ENCODE measurements at regions not wholly inside any gene's neighbourhood (a gene's known extent, or its start where the extent isn't known, plus 50 kb on each side); places are given as distances from the start of the nearest gene placed in this dataset.
"Not testable (repeated sequence)": the region's sequence is repeated elsewhere in the genome, so short reads cannot be mapped to it uniquely, and the experiment has no call there.

DNA sequence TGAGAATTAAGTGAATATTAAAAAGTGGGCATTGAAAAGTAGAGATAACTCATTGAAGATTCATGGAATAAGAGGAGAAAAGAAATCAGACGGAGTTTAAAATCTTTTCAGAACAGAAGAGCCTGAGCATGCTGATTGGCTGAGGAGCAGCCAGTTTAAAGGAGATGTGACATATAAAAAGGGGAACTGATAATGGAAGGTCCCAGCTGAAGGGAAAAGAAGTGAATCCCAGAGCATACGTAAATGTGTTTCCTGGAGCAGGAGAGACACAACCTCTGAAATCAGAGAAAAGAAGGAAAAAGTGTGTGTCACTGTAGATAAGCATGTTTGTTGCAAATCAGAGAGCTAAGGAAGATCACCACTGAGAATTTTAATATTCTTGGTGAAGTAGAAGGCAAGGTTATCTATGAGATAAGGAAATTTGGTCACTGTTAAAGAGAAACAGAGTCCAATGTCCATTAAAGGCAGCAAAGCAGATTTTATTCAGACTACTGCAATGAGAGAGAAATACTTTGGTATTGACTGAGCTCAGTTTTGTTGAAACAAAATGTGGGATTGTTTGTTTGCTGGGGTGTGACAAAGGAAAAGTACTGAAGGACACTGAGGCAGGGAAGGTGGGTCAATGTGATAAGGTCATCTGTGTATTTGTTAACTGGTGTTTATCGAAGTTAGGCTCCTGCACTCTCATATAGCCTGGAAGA, 84.6 kb upstream of the WDR72 start:
- no peak for DNase-seq

DNA sequence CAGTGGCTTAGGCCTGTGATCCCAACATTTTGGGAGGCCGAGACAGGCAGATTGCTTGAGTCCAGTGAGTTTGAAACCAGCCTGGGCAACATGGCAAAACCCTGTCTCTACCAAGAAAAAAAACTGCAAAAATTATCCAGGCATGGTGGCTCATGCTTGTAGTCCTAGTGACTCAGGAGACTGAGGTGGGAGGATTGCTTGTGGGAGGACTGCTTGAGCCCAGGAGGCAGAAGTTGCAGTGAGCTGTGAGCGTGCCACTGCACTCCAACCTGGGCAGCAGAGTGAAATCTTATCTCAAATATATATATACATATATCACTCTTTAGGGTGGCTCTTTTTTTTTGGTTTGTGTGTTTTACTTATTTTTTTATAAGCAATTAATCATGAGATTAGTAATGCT, 83.7 kb upstream of the WDR72 start:
- DNase-seq = no peak

DNA sequence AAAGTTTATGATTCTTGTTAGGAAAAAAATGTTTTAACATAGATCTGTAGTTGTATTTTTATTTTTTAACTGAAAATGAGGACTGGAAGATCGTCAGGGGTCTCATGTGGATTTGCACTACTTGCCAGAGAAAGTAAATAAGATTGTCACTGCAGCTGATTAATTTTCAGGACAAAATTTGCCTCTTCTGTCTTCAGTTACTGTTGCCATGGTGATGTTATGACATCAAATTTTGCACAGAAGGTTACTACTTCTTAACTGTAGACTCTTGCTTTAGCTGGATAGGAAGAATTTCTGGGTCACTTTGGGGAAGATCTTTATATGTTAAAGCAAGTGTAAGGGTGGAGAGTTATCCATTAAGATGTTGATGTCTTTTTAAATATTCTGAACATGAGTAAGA, 82.2 kb upstream of the WDR72 start:
- no peak for DNase-seq

DNA sequence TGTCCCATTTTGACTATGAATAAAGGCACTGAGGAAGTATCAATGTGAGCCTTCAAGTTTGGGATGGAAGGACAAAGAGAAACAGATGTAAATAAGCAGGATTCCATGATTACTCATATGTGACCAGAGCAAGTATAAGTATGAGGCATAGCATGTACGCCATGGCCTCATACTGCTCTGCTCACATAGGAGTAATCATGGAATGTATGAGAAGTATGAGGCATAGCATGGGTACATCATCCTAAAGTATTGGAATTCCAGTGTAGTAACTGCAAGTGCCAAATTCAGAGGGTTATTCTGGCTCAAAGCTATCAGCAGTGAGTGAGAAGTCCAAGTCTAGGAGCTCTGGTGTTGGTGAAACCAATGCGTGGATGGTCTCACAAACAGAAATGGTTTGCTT, 81.2 kb upstream of the WDR72 start:
- DNase-seq = no peak

DNA sequence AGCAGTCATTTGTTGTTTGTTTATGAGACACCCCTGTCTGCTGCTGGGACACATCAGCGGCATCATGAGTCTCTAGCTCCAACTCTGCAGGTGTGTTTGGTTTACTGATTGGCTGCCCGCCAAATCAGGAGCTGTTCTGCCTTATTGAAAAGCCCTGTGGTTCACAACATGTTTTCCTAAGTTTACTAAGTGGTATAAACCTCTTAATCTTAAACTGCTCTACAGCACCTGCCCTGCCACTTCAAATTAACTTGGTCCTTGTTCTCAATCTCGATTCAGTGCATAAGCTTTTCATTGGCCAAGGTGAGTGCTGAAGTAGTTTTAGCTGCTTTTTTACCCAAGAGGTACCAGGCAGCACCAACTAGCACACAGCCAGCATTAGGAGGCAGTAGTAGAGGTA, 77.8 kb upstream of the WDR72 start:
- no peak for DNase-seq

DNA sequence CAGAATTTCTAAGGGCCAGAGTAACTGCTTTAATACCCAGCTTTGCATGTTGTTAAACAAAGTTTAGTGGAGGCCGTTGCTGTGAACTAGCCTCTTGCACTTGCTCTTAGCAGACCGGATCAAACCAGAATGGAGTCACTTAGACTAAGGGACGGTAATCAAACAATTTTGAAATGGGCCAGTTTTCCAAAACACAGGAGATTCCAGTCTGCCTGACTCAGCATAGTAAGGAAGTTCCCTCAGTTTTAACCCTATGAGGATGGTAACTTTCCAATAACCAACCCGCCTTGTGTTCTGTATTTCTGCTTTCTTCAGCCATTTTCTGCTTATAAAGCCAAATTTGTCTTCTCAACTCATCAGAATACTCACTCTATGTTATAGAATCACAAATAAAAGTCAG, 77.2 kb upstream of the WDR72 start:
- DNase-seq = no peak

DNA sequence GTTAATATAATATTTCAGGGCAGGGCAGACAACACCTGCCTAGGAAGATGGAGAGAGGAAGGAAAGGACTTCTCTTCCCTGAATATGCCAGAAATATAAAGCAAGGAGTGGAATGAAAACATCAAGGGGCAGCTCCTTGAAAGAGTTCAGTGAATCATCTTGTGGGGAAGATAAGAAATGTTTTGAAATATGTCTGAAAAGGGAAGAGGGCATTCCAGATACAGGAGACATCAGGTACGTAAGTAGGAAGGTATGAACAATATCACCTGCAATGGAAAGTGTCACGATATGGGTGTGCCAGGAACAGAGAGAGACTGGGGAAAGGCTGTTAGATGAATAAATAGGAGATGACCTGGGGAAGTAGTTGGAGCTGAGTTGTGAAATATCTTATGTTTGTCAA, 75.8 kb upstream of the WDR72 start:
- no peak for DNase-seq

DNA sequence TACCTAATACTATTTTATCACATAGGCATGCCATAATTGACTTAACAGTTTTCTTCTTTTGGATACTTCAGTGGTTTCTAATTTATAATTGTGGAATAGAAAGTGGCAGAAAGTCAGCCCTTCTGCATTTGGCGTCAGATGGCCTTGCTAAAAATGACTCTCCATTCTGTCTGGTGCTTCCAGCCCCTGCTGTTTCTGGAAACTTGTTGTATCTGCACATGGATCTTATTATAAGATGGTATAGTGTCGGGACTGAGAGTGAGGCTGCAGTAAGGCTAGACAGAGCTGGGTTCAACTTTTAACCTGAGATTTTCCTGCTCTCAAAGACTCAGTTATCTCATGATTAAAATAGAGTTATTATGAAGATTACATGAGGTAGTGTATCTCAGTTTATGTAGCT, 74.8 kb upstream of the WDR72 start:
- no peak for DNase-seq

DNA sequence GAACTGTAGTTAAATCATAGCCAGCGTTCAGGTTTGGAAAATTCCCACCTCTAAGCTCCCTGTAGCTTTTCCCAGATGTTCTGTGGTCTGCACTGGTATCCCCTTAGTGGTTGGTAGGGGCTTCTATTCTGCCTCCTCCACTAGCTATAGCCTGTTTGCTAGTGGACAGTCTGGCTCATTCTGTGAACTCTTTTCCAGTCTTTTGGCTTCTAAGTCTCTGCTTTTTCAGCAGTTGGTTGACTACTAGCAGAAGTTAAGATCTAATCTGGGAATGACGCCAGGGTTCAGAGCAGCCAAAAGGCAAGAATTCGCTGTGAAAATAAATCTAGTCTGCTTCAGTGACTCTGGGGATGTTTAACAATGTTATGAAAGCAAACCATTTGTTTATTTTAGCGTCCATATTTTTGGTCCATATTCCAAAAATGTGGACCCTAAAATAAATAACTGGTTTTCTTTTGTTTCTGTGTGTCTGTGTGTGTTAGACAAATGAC, 73.7 kb upstream of the WDR72 start:
- peak; percentile 74 for DNase-seq

DNA sequence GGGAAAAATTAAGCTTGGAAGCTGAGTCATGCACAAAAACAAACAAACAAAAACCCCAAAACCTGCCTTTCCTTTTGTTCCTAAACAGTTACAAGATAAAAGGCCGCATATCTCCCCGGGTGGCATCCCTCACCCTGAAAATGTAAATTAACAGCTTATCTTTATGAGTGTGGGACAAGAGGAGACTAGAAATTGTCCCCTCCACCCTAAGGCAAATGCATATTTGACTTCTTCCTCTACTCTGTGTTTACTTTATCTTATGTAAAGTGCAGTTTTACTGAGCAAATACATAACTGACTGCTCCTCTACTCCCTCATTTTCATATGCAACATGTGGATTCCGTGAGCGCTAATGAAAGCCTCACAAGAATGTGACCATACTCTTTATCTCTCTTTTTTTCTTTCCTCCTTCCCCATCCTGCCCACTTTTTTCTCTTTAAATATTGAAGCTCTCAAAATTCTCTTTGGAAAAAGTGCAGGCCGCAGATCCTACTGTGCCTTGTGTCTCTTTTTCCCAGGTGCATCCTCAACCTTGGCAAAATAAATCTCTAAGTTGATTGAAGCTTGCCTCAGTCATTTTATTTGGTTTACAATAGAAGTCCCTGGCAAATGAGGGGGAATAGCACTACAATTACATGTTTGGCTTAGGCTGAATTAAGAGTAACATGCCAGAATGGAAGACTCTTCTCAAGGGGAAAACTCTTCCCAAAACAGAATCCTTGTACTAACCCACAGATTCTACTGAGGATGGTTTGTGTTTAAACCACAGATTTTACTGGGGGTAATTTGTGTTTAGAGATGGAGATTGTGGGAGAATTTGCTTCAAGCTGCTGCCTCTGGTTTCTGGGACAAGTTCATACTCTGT, 72.7 kb upstream of the WDR72 start:
- no peak for DNase-seq

DNA sequence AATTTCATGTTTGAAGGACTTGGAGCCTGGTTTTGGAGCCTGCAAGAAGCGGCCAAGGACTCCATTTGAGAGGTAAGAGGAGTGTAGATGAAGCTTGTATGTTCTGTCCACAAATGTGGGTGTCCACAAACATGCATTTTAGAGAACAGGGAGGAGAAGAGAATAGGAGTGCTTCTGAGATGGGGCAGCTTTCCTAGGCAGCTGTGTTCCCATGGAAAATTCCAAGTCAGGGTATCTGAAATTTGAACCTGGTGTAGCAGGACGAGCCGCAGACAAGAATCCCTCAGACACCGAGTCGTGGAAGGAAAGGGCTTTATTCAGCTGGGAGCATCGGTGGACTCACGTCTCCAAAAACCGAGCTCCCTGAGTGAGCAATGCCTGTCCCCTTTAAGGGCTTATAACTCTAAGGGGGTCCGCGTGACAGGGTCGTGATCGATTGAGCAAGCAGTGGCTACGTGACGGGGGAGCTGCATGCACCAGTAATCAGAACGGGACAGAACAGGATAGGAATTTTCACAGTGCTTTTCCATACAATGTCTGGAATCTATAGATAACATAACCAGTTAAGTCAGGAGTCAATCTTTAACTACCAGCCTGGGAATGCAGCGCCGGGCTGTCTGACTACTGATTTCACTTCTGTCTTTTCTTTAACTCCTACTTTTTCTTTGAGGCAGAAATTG, 71.4 kb upstream of the WDR72 start:
- no peak for DNase-seq

DNA sequence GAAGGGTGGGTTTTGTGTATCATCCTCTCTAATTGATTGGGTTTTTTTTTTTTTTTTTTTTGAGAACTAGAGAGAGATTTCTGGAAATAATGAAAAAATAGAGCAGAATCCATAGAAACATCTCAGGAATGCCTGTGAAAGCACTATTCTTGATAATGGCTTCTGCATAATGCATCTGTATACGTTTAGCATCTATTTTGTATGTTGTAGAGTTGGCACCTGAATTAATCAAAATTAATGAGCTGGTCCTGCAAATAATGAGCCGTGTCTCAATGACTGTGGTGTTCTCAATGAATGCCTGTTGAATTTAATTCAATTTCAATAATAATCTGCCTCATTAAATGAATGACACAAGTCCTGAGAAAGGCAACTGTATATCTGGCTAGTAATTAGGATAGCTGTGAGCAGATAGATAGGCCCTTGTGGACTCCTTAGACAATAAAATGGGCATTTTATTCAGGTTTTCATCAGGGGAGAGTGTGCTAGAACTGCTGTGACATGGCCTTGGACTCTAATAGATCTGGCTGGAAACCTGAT, 70.5 kb upstream of the WDR72 start:
- no peak for DNase-seq

DNA sequence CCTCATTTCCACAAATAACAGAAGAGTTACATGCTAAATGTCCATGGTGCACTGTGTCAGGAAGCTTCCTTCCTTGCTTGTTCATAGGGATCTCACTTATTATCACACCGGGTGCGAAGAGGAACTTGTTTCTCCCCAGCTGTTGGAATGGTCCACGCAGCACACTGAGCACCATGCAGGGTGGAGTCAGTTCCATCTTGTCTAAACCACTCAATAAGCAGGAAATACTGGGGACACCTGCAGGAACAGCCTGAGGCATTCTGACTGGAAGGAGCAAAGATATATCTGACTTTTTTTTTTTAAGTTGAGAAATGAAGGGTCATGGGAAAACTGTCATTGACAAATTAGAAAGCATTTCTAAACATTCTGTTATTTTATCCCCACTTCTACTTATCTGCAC, 70.0 kb upstream of the WDR72 start:
- no peak for DNase-seq

DNA sequence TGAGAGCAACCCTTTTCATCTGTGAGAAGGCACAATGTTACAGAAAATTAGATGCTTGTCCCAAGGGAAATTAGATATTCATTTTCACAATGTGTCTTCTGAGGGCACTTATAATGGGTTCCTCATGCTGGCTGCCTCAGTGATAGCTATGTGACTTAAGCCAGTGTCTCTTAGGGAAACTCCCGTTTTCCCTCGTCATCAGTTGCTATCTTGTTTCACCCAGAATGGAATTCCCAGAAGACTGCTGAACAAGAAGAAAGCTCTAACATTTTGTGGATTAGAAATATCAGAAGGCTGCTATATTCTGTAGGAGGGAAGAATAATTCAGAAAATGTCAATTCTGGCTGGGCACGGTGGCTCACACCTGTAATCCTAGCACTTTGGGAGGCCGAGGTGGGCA, 67.9 kb upstream of the WDR72 start:
- no peak for DNase-seq

DNA sequence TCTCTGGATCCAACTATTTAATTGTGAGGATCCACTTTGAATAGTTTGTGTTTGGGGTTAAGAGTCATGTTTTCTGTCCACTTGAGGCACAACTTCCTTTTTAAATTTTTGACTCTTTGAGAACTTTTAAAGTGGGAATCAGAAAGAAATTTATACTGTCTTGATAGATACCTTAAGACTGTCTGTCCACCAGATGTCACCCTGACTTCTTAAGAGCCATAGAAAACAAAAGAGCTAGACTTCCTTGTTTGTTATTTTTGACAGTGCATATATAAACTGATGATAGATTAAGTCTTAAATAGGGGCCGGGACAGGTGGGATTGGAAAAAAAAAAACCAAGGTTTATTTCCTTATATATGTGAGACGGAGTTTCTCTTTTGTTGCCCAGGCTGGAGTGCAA, 52.1 kb upstream of the WDR72 start:
- no peak for DNase-seq

DNA sequence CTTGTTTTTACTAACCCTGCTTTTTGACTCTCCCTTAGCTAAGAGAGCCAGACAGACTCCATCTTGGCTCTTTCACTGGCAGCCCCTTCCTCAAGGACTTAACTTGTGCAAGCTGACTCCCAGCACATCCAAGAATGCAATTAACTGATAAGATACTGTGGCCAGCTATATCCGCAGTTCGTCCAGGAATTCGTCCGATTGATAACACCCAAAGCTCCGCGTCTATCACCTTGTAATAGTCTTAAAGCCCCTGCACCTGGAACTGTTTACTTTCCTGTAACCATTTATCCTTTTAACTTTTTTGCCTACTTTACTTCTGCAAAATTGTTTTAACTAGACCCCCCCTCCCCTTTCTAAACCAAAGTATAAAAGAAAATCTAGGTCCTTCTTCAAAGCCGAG, 50.8 kb upstream of the WDR72 start:
- not testable (repeated sequence) for DNase-seq

All from left hindlimb (tissue), 1 donor.